ENCODE measurements at regions not wholly inside any gene's neighbourhood (a gene's known extent, or its start where the extent isn't known, plus 50 kb on each side); places are given as distances from the start of the nearest gene placed in this dataset.

- Histone ChIP-seq H3K9me3 (no peaks in the 10 kb centered on the region), H3K27ac (no peak overlapping the region), H3K36me3 (no peaks in the 10 kb centered on the region), H3K4me3 (no peak overlapping the region), H3K27me3 (no peaks in the 10 kb centered on the region), H3K4me1 (no peaks in the 10 kb centered on the region)
- 50% methylated on average over 1 of the region's 1 CpG for WGBS
- TF ChIP-seq POLR2A (IDR thresholded peaks at IDR 0.05) (no peak), EP300 (IDR thresholded peaks at IDR 0.05) (no peak), POLR2AphosphoS5 (IDR thresholded peaks at IDR 0.05) (no peak), CTCF (IDR thresholded peaks at IDR 0.05) (no peak)
- no peak for DNase-seq (ENCODE audit: low spot score in 2 of 2)
These were observed 1331.5 kb downstream of the CDH8 start for GRCh38 chr16:60704726-60705125.

- no peak for DNase-seq (ENCODE audit: low spot score in 2 of 2)
- H3K27ac ChIP-seq = no peak overlapping the region
- TF ChIP-seq POLR2AphosphoS5 (IDR thresholded peaks at IDR 0.05) = no peak
- no peak for TF ChIP-seq POLR2A (IDR thresholded peaks at IDR 0.05)
- no peak for TF ChIP-seq CTCF (IDR thresholded peaks at IDR 0.05)
- no peak for TF ChIP-seq EP300 (IDR thresholded peaks at IDR 0.05)
- 76% methylated on average over 3 of the region's 3 CpGs for WGBS
- H3K4me1 ChIP-seq = no peaks in the 10 kb centered on the region
- H3K36me3 ChIP-seq = no peaks in the 10 kb centered on the region
- no peaks in the 10 kb centered on the region for H3K27me3 ChIP-seq
- H3K9me3 ChIP-seq = no peaks in the 10 kb centered on the region
- H3K4me3 ChIP-seq = no peak overlapping the region
These were observed 1333.1 kb downstream of the CDH8 start for GRCh38 chr16:60703096-60703495.

GRCh38 chr16:60686824-60687223 is 1349.4 kb downstream of the CDH8 start:
- Histone ChIP-seq H3K4me1 (no peaks in the 10 kb centered on the region), H3K4me3 (no peak overlapping the region)

GRCh38 chr16:60684002-60684401 is 1352.2 kb downstream of the CDH8 start:
- WGBS = 39% methylated on average over 4 of the region's 4 CpGs
- no peak overlapping the region for H3K4me3 ChIP-seq

More at GRCh38 chr16:60686824-60687223, 1349.4 kb downstream of the CDH8 start:
- WGBS = 82% methylated on average over 2 of the region's 2 CpGs
- Histone ChIP-seq H3K27me3 (no peaks in the 10 kb centered on the region), H3K36me3 (no peaks in the 10 kb centered on the region), H3K27ac (no peak overlapping the region), H3K9me3 (peaks cover 6% of the 10 kb centered on the region)
- DNase-seq (ENCODE audit: low spot score in 2 of 2) = no peak
- TF ChIP-seq EP300 (IDR thresholded peaks at IDR 0.05) (no peak), CTCF (IDR thresholded peaks at IDR 0.05) (no peak), POLR2AphosphoS5 (IDR thresholded peaks at IDR 0.05) (no peak), POLR2A (IDR thresholded peaks at IDR 0.05) (no peak)

GRCh38 chr16:60682219-60682618 is 1354.0 kb downstream of the CDH8 start:
- H3K4me3 ChIP-seq = no peak overlapping the region
- no peaks in the 10 kb centered on the region for H3K36me3 ChIP-seq
- H3K9me3 ChIP-seq = no peaks in the 10 kb centered on the region
- DNase-seq (ENCODE audit: low spot score in 2 of 2) = no peak
- TF ChIP-seq CTCF (IDR thresholded peaks at IDR 0.05) (no peak), EP300 (IDR thresholded peaks at IDR 0.05) (no peak), POLR2AphosphoS5 (IDR thresholded peaks at IDR 0.05) (no peak), POLR2A (IDR thresholded peaks at IDR 0.05) (no peak)
- no peaks in the 10 kb centered on the region for H3K4me1 ChIP-seq
- no peaks in the 10 kb centered on the region for H3K27me3 ChIP-seq
- 53% methylated on average over 1 of the region's 1 CpG for WGBS
- no peak overlapping the region for H3K27ac ChIP-seq

More at GRCh38 chr16:60684002-60684401, 1352.2 kb downstream of the CDH8 start:
- TF ChIP-seq CTCF (IDR thresholded peaks at IDR 0.05) = no peak
- no peak for TF ChIP-seq POLR2AphosphoS5 (IDR thresholded peaks at IDR 0.05)
- DNase-seq (ENCODE audit: low spot score in 2 of 2) = no peak
- Histone ChIP-seq H3K27ac (no peak overlapping the region), H3K4me1 (no peaks in the 10 kb centered on the region), H3K36me3 (no peaks in the 10 kb centered on the region), H3K9me3 (peaks cover 3% of the 10 kb centered on the region), H3K27me3 (no peaks in the 10 kb centered on the region)
